H1 (cell line): ENCODE measurements at regions not wholly inside any gene's neighbourhood (a gene's known extent, or its start where the extent isn't known, plus 50 kb on each side); places are given as distances from the start of the nearest gene placed in this dataset.

Source experiments
- CBX8 ChIP-seq: fragments of 300-800, 300-1000 bp; sonication (generic); IDR thresholded peaks from 2 replicates; pipeline ENCODE4 v1.7.1; 2016; ENCODE audit warnings: low read depth, low read length, borderline replicate concordance
- EGR1 ChIP-seq: IDR thresholded peaks from 2 replicates; pipeline ENCODE4 v1.6.1; 2011; ENCODE audit warnings: low read depth, low read length, borderline replicate concordance
- POU5F1 ChIP-seq: IDR thresholded peaks from 2 replicates; pipeline ENCODE4 v1.6.1; 2011; ENCODE audit warnings: low read depth, mild to moderate bottlenecking, low read length, moderate library complexity
- TBP ChIP-seq: IDR thresholded peaks from 2 replicates; pipeline ENCODE4 v1.6.1; 2011; ENCODE audit warnings: low read depth, low read length, improper control_type of control experiment

DNA sequence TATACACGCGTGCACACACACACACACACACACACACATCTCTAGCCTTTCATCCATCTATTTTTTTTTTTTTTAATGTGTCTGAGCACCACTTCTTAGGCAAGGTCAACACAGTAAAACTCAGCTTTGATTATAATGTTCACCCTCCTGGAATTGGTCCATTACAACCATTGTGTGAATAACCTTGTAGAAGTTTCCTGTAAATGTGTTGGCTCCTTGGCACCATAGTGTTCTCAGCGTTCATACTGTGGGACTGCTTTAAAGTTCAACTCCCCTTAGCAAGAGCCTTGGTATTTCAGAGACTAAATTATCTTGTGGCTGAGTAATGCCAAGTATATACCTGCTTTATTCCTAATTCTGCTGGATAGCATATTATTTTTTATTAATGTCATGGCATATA is 106.3 kb upstream of the PRPS1L1 start (continued):
- no peak for TF ChIP-seq TBP
- TF ChIP-seq CBX8, result no peak
- no peak for TF ChIP-seq POU5F1
- TF ChIP-seq EGR1, result no peak
